HG03139 (cell line): ENCODE measurements at regions not wholly inside any gene's neighbourhood (a gene's known extent, or its start where the extent isn't known, plus 50 kb on each side); places are given as distances from the start of the nearest gene placed in this dataset.

Experiments
- ATAC-seq: cut with Tn5 transposase; IDR thresholded peaks from one replicate; pipeline ENCODE4 v1.9.1; 2021; ENCODE audit not compliant: unreplicated experiment

- ATAC-seq: no peak
Observed at GRCh38 chr12:91811481-91812287, 334.0 kb downstream of the BTG1 start.

GRCh38 chr12:91810531-91811451 lies 334.9 kb downstream of the BTG1 start:
- no peak for ATAC-seq

- ATAC-seq: no peak
Observed at GRCh38 chr12:91810077-91810476, 335.6 kb downstream of the BTG1 start.

GRCh38 chr12:91805031-91805430 lies 340.6 kb downstream of the BTG1 start:
- ATAC-seq: no peak

GRCh38 chr12:91804533-91804932 lies 341.1 kb downstream of the BTG1 start:
- no peak for ATAC-seq

GRCh38 chr12:91801048-91801447 lies 344.6 kb downstream of the BTG1 start:
- ATAC-seq: no peak

GRCh38 chr12:91793676-91794075 lies 352.0 kb downstream of the BTG1 start:
- ATAC-seq: no peak

GRCh38 chr12:91792597-91792996 lies 353.0 kb downstream of the BTG1 start:
- ATAC-seq: no peak

- ATAC-seq: no peak
Observed at GRCh38 chr12:91786499-91787272, 359.0 kb downstream of the BTG1 start.

GRCh38 chr12:91785655-91786498 lies 359.8 kb downstream of the BTG1 start:
- ATAC-seq: no peak

- ATAC-seq: no peak
Observed at GRCh38 chr12:91781114-91781513, 364.5 kb downstream of the BTG1 start.

GRCh38 chr12:91778938-91779400 lies 366.7 kb downstream of the BTG1 start:
- peak; percentile 85 for ATAC-seq

GRCh38 chr12:91778091-91778832 lies 367.4 kb downstream of the BTG1 start:
- ATAC-seq: peak; percentile 54

- ATAC-seq: no peak
Observed at GRCh38 chr12:91777268-91777992, 368.2 kb downstream of the BTG1 start.

- ATAC-seq: no peak
Observed at GRCh38 chr12:91774434-91774921, 371.2 kb downstream of the BTG1 start.

- no peak for ATAC-seq
Observed at GRCh38 chr12:91773749-91774429, 371.8 kb downstream of the BTG1 start.

GRCh38 chr12:91772411-91772810 lies 373.2 kb downstream of the BTG1 start:
- no peak for ATAC-seq

- ATAC-seq: no peak
Observed at GRCh38 chr12:91769736-91770135, 375.9 kb downstream of the BTG1 start.
